ENCODE measurements at regions not wholly inside any gene's neighbourhood (a gene's known extent, or its start where the extent isn't known, plus 50 kb on each side); places are given as distances from the start of the nearest gene placed in this dataset.

- no peaks in the 10 kb centered on the region for H3K9me3 ChIP-seq
- DNase-seq (ENCODE audit: low read depth in 1 of 2, low spot score in 1 of 2) (no peak), ATAC-seq (no peak), FAIRE-seq (no peak)
- WGBS (ENCODE audit: missing lambda C conversion rate): 5% methylated on average over 2 of the region's 2 CpGs
- 0 out of 3 replicates have a peak, but pooled peaks cover 8% of the 10 kb centered on the region for H3K4me1 ChIP-seq
- CTCF ChIA-PET: no interaction called here
- POLR2A ChIA-PET: no interaction called here
- no peak overlapping the region for H3K4me2 ChIP-seq
- H3K4me3 ChIP-seq: no peak overlapping the region
- H3K27ac ChIP-seq: no peak overlapping the region
- TF ChIP-seq HES2 (IDR thresholded peaks at IDR 0.05): no peak
Observed at GRCh38 chr11:122304306-122304705, 188.3 kb upstream of the BLID start.

GRCh38 chr11:122294041-122294440, 178.0 kb upstream of the BLID start:
- ATAC-seq: no peak
- 18% methylated on average over 3 of the region's 3 CpGs for WGBS (ENCODE audit: missing lambda C conversion rate)
- H3K27ac ChIP-seq: no peak overlapping the region
- TF ChIP-seq RNF2 (IDR thresholded peaks at IDR 0.05; ENCODE audit: borderline replicate concordance, low read depth): no peak
- no peak for TF ChIP-seq MAZ (IDR thresholded peaks at IDR 0.05; ENCODE audit: borderline replicate concordance, low read depth, low read length)
- no peak for TF ChIP-seq SREBF2 (IDR thresholded peaks at IDR 0.05)
- TF ChIP-seq, protein P1, sequence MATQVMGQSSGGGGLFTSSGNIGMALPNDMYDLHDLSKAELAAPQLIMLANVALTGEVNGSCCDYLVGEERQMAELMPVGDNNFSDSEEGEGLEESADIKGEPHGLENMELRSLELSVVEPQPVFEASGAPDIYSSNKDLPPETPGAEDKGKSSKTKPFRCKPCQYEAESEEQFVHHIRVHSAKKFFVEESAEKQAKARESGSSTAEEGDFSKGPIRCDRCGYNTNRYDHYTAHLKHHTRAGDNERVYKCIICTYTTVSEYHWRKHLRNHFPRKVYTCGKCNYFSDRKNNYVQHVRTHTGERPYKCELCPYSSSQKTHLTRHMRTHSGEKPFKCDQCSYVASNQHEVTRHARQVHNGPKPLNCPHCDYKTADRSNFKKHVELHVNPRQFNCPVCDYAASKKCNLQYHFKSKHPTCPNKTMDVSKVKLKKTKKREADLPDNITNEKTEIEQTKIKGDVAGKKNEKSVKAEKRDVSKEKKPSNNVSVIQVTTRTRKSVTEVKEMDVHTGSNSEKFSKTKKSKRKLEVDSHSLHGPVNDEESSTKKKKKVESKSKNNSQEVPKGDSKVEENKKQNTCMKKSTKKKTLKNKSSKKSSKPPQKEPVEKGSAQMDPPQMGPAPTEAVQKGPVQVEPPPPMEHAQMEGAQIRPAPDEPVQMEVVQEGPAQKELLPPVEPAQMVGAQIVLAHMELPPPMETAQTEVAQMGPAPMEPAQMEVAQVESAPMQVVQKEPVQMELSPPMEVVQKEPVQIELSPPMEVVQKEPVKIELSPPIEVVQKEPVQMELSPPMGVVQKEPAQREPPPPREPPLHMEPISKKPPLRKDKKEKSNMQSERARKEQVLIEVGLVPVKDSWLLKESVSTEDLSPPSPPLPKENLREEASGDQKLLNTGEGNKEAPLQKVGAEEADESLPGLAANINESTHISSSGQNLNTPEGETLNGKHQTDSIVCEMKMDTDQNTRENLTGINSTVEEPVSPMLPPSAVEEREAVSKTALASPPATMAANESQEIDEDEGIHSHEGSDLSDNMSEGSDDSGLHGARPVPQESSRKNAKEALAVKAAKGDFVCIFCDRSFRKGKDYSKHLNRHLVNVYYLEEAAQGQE (IDR thresholded peaks at IDR 0.05): no peak
- no peak for TF ChIP-seq NR3C1 (IDR thresholded peaks at IDR 0.05)
- no peak for TF ChIP-seq BCL3 (IDR thresholded peaks at IDR 0.05)
- TF ChIP-seq TP53 (CRISPR knock-in tag; IDR thresholded peaks at IDR 0.05): no peak
- no peak for TF ChIP-seq HOXB5 (CRISPR knock-in tag; IDR thresholded peaks at IDR 0.05)
- no peak for TF ChIP-seq HEYL (CRISPR knock-in tag; IDR thresholded peaks at IDR 0.05)
- TF ChIP-seq, protein P2, sequence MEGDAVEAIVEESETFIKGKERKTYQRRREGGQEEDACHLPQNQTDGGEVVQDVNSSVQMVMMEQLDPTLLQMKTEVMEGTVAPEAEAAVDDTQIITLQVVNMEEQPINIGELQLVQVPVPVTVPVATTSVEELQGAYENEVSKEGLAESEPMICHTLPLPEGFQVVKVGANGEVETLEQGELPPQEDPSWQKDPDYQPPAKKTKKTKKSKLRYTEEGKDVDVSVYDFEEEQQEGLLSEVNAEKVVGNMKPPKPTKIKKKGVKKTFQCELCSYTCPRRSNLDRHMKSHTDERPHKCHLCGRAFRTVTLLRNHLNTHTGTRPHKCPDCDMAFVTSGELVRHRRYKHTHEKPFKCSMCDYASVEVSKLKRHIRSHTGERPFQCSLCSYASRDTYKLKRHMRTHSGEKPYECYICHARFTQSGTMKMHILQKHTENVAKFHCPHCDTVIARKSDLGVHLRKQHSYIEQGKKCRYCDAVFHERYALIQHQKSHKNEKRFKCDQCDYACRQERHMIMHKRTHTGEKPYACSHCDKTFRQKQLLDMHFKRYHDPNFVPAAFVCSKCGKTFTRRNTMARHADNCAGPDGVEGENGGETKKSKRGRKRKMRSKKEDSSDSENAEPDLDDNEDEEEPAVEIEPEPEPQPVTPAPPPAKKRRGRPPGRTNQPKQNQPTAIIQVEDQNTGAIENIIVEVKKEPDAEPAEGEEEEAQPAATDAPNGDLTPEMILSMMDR (IDR thresholded peaks at IDR 0.05): no peak
- TF ChIP-seq CHD2 (IDR thresholded peaks at IDR 0.05; ENCODE audit: low read length, partially characterized antibody): no peak
- FAIRE-seq: no peak
- POLR2A ChIA-PET: no interaction called here
- peaks cover 12% of the 10 kb centered on the region; the same call in 2 of the 3 replicates for H3K9me3 ChIP-seq
- DNase-seq (ENCODE audit: low read depth in 1 of 2, low spot score in 1 of 2): no peak
- CTCF ChIA-PET: no interaction called here
- H3K4me1 ChIP-seq: no peaks in the 10 kb centered on the region
- H3K4me2 ChIP-seq: no peak overlapping the region
- H3K4me3 ChIP-seq: no peak overlapping the region

- DNase-seq (ENCODE audit: low read depth in 1 of 2, low spot score in 1 of 2) (no peak), ATAC-seq (no peak), FAIRE-seq (no peak)
- Histone ChIP-seq H3K4me1 (no peaks in the 10 kb centered on the region), H3K4me3 (no peak overlapping the region), H3K4me2 (no peak overlapping the region), H3K9me3 (peaks cover 12% of the 10 kb centered on the region; the same call in 2 of the 3 replicates), H3K27ac (no peak overlapping the region)
- POLR2A ChIA-PET: no interaction called here
- CTCF ChIA-PET: no interaction called here
- TF ChIP-seq JUNB (IDR thresholded peaks at IDR 0.05) (no peak), BHLHE40 (IDR thresholded peaks at IDR 0.05; ENCODE audit: low read depth, low read length) (no peak)
- WGBS (ENCODE audit: missing lambda C conversion rate): 59% methylated on average over 5 of the region's 5 CpGs
Observed at GRCh38 chr11:122293296-122294023, 177.4 kb upstream of the BLID start.

All from A549 (cell line).